IMR-90 (cell line): ENCODE measurements at regions not wholly inside any gene's neighbourhood (a gene's known extent, or its start where the extent isn't known, plus 50 kb on each side); places are given as distances from the start of the nearest gene placed in this dataset.

Experiments
- ATAC-seq: fragments of 200-7000 bp; cut with Tn5 transposase; 2 replicates; pipeline ENCODE4 v1.9.1; 2020; ENCODE audit warnings: low read depth, mild to moderate bottlenecking, moderate library complexity
- BruUV-seq: library from RNA; stranded (reverse); fragments of 400-500 nt; replicated peaks from 2 replicates; lab custom pipeline; 2021; lab: Mats Ljungman, UMichigan
- CTCF ChIA-PET: fragments of 300-600 bp; formaldehyde crosslinking; extraction: SDS; loops from one replicate; lab custom pipeline; 2021; ENCODE audit warnings: antibody characterized with exemption; lab: Yijun Ruan, JAX
- POLR2A ChIA-PET: fragments of 300-600 bp; sonication (Branson Sonifier 250); formaldehyde crosslinking; loops from one replicate; lab custom pipeline; 2022; ENCODE audit warnings: antibody characterized with exemption; ENCODE audit not compliant: unreplicated experiment; lab: Charles Lee
- DNase-seq: peaks from one replicate; pipeline ENCODE4 v3.0.0; 2013
- H2AFZ ChIP-seq: replicated peaks from 2 replicates; pipeline ENCODE3; 2013; ENCODE audit warnings: low read length, mild to moderate bottlenecking; ENCODE audit not compliant: poor library complexity
- H2AK5ac ChIP-seq: 2 replicates; pipeline ENCODE4 v1.6.1; 2013; ENCODE audit warnings: low read depth, low read length, inconsistent platforms
- H2AK9ac ChIP-seq: replicated peaks from 2 replicates; pipeline ENCODE3; 2013; ENCODE audit warnings: mild to moderate bottlenecking, low read depth, low read length, moderate library complexity; ENCODE audit not compliant: poor library complexity
- H2BK120ac ChIP-seq: 2 replicates; pipeline ENCODE4 v1.6.1; 2013; ENCODE audit warnings: low read depth, low read length, inconsistent platforms
- H2BK15ac ChIP-seq: 3 replicates; pipeline ENCODE4 v1.6.1; 2013; ENCODE audit warnings: low read depth, low read length, inconsistent platforms
- H2BK20ac ChIP-seq: 2 replicates; pipeline ENCODE4 v1.6.1; 2013; ENCODE audit warnings: low read depth, mild to moderate bottlenecking, inconsistent platforms, low read length, moderate library complexity
- H2BK5ac ChIP-seq: 2 replicates; pipeline ENCODE4 v1.6.1; 2013; ENCODE audit warnings: mild to moderate bottlenecking, low read depth, low read length, inconsistent platforms; ENCODE audit not compliant: poor library complexity, severe bottlenecking
- H3K14ac ChIP-seq: replicated peaks from 2 replicates; pipeline ENCODE4 v1.6.1; 2013; ENCODE audit warnings: low read depth, low read length, inconsistent platforms
- H3K18ac ChIP-seq: 2 replicates; pipeline ENCODE4 v1.6.1; 2013; ENCODE audit warnings: low read depth, low read length, control low read depth
- H3K23ac ChIP-seq: 2 replicates; pipeline ENCODE4 v1.6.1; 2013; ENCODE audit warnings: low read depth, low read length, inconsistent platforms
- H3K27ac ChIP-seq: 2 replicates; pipeline ENCODE4 v1.5.1; 2013; ENCODE audit warnings: mild to moderate bottlenecking, control low read depth, low read length; ENCODE audit not compliant: insufficient read depth
- H3K27me3 ChIP-seq: 2 replicates; pipeline ENCODE4 v1.6.1; 2013; ENCODE audit warnings: low read length; ENCODE audit not compliant: control insufficient read depth, insufficient read depth
- H3K36me3 ChIP-seq: 2 replicates; pipeline ENCODE4 v1.6.1; 2013; ENCODE audit warnings: low read length, mixed read lengths; ENCODE audit not compliant: control insufficient read depth, insufficient read depth
- H3K4ac ChIP-seq: 2 replicates; pipeline ENCODE4 v1.6.1; 2013; ENCODE audit warnings: low read depth, low read length, inconsistent platforms
- H3K4me1 ChIP-seq: 2 replicates; pipeline ENCODE4 v1.6.1; 2013; ENCODE audit warnings: low read length, mixed read lengths; ENCODE audit not compliant: control insufficient read depth, insufficient read depth
- H3K4me2 ChIP-seq: 2 replicates; pipeline ENCODE4 v1.6.1; 2013; ENCODE audit warnings: low read depth, mild to moderate bottlenecking, control low read depth, low read length, moderate library complexity
- H3K4me3 ChIP-seq: 2 replicates; pipeline ENCODE4 v1.5.1; 2013; ENCODE audit warnings: low read depth, mild to moderate bottlenecking, control low read depth, low read length, moderate library complexity; ENCODE audit not compliant: insufficient read depth
- H3K56ac ChIP-seq: 2 replicates; pipeline ENCODE4 v1.6.1; 2013; ENCODE audit warnings: low read length, inconsistent platforms; ENCODE audit not compliant: insufficient read depth; ENCODE audit errors: extremely low read depth
- H3K79me1 ChIP-seq, 2 experiments: 2 replicates each; pipeline ENCODE4 v1.6.1; 2013; ENCODE audit warnings: low read length in 2 of 2, inconsistent platforms in 1 of 2, low read depth in 1 of 2
- H3K9ac ChIP-seq: 2 replicates; pipeline ENCODE4 v1.6.1; 2013; ENCODE audit warnings: low read depth, low read length, control low read depth
- H3K9me1 ChIP-seq: 2 replicates; pipeline ENCODE4 v1.6.1; 2013; ENCODE audit warnings: low read length, inconsistent platforms; ENCODE audit not compliant: insufficient read depth
- H3K9me3 ChIP-seq: 2 replicates; pipeline ENCODE4 v1.6.1; 2013; ENCODE audit warnings: low read length; ENCODE audit not compliant: control insufficient read depth, insufficient read depth
- H4K20me1 ChIP-seq: 2 replicates; pipeline ENCODE4 v1.6.1; 2013; ENCODE audit warnings: low read length, inconsistent platforms; ENCODE audit not compliant: insufficient read depth
- H4K5ac ChIP-seq: 2 replicates; pipeline ENCODE4 v1.6.1; 2013; ENCODE audit warnings: mild to moderate bottlenecking, low read depth, low read length, control low read depth
- H4K8ac ChIP-seq, 2 experiments: 2 replicates each; pipeline ENCODE4 v1.6.1; 2013; ENCODE audit warnings: low read depth in 2 of 2, low read length in 2 of 2, control low read depth in 1 of 2, inconsistent platforms in 1 of 2
- H4K91ac ChIP-seq: 2 replicates; pipeline ENCODE4 v1.6.1; 2013; ENCODE audit warnings: low read depth, low read length, inconsistent platforms; ENCODE audit not compliant: insufficient read depth
- MAFK ChIP-seq: IDR thresholded peaks from 2 replicates; pipeline ENCODE4 v1.6.1; 2012; ENCODE audit warnings: low read depth, low read length, improper control_type of control experiment
- NFE2L2 ChIP-seq: fragments of 150-350 bp; IDR thresholded peaks from 2 replicates; pipeline ENCODE4 v1.6.1; 2016; ENCODE audit warnings: low read depth, mild to moderate bottlenecking, low read length
- WGBS, 2 experiments: methylation state at CpG; one replicate each; pipeline versions ENCODE4 v1.1.5 to v1.1.7; 2013; ENCODE audit warnings: missing lambda C conversion rate in 2 of 2; ENCODE audit not compliant: insufficient read length in 1 of 2; ENCODE audit errors: extremely low coverage in 2 of 2; 5-methylcytosine and 5-hydroxymethylcytosine counted together
- dilution Hi-C: fragments of 300-500 bp; cut with HindIII; formaldehyde crosslinking; loops from one replicate; pipeline ENCODE4 v1.14.3; 2018; ENCODE audit warnings: low sequenced_read_pairs; ENCODE audit not compliant: unreplicated experiment
- in situ Hi-C: fragments of 300-500 bp; cut with MboI; formaldehyde crosslinking; loops from 3 replicates; pipeline ENCODE4 v1.14.3; 2019; ENCODE audit warnings: low sequenced_read_pairs, inconsistent platforms, mixed read lengths
- intact Hi-C: fragments of 100-400 bp; cut with micrococcal nuclease; formaldehyde crosslinking; loops from 2 replicates; pipeline ENCODE4 v1.10.0; 2022

- Histone ChIP-seq H4K20me1 (peaks cover 20% of the 10 kb centered on the region), H3K4me1 (peaks cover 33% of the 10 kb centered on the region), H4K91ac (peak overlapping the region; percentile 59; the same call in 1 of the 2 replicates), H2AK5ac (peak overlapping the region; percentile 94), H3K14ac (peak overlapping the region; percentile 79), H3K4me2 (peak overlapping the region; percentile 58), H2AK9ac (no peak overlapping the region), H2BK15ac (peak overlapping the region; percentile 30; the same call in 1 of the 3 replicates), H4K5ac (peak overlapping the region; percentile 90; the same call in 1 of the 2 replicates), H3K79me1 (peaks cover 62 to 91% of the 10 kb centered on the region in 2 experiments), H4K8ac (peak overlapping the region in 1 of 2 experiments; percentile 82; a peak in 2 of 4 replicates), H2BK20ac (peak overlapping the region; percentile 65; the same call in 1 of the 2 replicates), H3K4me3 (no peak overlapping the region), H3K9me3 (no peaks in the 10 kb centered on the region), H3K27me3 (no peaks in the 10 kb centered on the region), H3K9me1 (peaks cover 44% of the 10 kb centered on the region), H3K56ac (no peak overlapping the region), H3K27ac (no peak overlapping the region), H2BK120ac (peak overlapping the region; percentile 83), H2AFZ (no peak overlapping the region), H3K18ac (peak overlapping the region; percentile 81; the same call in 1 of the 2 replicates), H3K23ac (peak overlapping the region; percentile 83; the same call in 1 of the 2 replicates), H2BK5ac (peak overlapping the region; percentile 89), H3K4ac (peak overlapping the region; percentile 89), H3K36me3 (peaks cover 3% of the 10 kb centered on the region), H3K9ac (no peak overlapping the region)
- ATAC-seq (peak; percentile 59), DNase-seq (peak; percentile 52)
- POLR2A ChIA-PET: no interaction called here
- in situ Hi-C loops: no loop called here
- 60% methylated on average over 1 of the region's 10 CpGs; no CpG with 5 or more reads in 1 of the 2 experiments for WGBS, 2 experiments
- CTCF ChIA-PET: interaction anchor here (1.0 kb wide), 1 partner anchor 21 kb away, joined by 3 read pairs; no protein-coding TSS in a partner anchor
- dilution Hi-C loops: no loop called here
- TF ChIP-seq MAFK (peak; percentile 85), NFE2L2 (no peak)
- BruUV-seq: no TSS peak
- intact Hi-C loops: no loop called here
Measured at GRCh38 chr19:46954993-46955812, 64.4 kb upstream of the NPAS1 start.
